PC-3 (cell line): ENCODE measurements at regions not wholly inside any gene's neighbourhood (a gene's known extent, or its start where the extent isn't known, plus 50 kb on each side); places are given as distances from the start of the nearest gene placed in this dataset.

Source experiments
- ATAC-seq: fragments of 200-7000 bp; cut with Tn5 transposase; 2 replicates; pipeline ENCODE4 v1.9.1; 2020; ENCODE audit warnings: mild to moderate bottlenecking, moderate library complexity
- BruUV-seq: library from RNA; stranded (reverse); fragments of 400-500 nt; replicated peaks from 2 replicates; lab custom pipeline; 2021; lab: Mats Ljungman, UMichigan
- CTCF ChIA-PET: fragments of 300-600 bp; sonication (Branson Sonifier 250); formaldehyde crosslinking; loops from one replicate; lab custom pipeline; 2022; ENCODE audit warnings: antibody characterized with exemption; lab: Charles Lee
- POLR2A ChIA-PET: fragments of 300-600 bp; sonication (Branson Sonifier 250); formaldehyde crosslinking; loops from one replicate; lab custom pipeline; 2022; ENCODE audit warnings: antibody characterized with exemption; ENCODE audit not compliant: unreplicated experiment; lab: Charles Lee
- DNase-seq: peaks from one replicate; pipeline ENCODE4 v3.0.0-alpha.2; 2015
- H2AFZ ChIP-seq: fragments of 300-600 bp; sonication (generic); 2 replicates; pipeline ENCODE4 v1.6.0; 2016; ENCODE audit warnings: antibody characterized with exemption, low read length
- H3F3A ChIP-seq: fragments of 300-600 bp; sonication (generic); one replicate; pipeline ENCODE4 v1.6.0; 2017; ENCODE audit warnings: antibody characterized with exemption, low read length, control low read depth, mild to moderate bottlenecking; ENCODE audit not compliant: unreplicated experiment
- H3K27ac ChIP-seq: fragments of 300-600 bp; sonication (generic); 2 replicates; pipeline ENCODE4 v1.5.1; 2016; ENCODE audit warnings: mild to moderate bottlenecking, low read length
- H3K27me3 ChIP-seq: fragments of 300-600 bp; sonication (generic); 2 replicates; pipeline ENCODE4 v1.6.1; 2016; ENCODE audit warnings: low read length, mixed read lengths
- H3K36me3 ChIP-seq: fragments of 300-600 bp; sonication (generic); 2 replicates; pipeline ENCODE4 v1.6.1; 2016; ENCODE audit warnings: low read depth, mixed run types, low read length, mixed read lengths
- H3K4me1 ChIP-seq: fragments of 300-600 bp; sonication (generic); 2 replicates; pipeline ENCODE4 v1.5.1; 2016; ENCODE audit warnings: low read length; ENCODE audit not compliant: insufficient read depth
- H3K4me2 ChIP-seq: fragments of 300-600 bp; sonication (generic); 2 replicates; pipeline ENCODE4 v1.6.0; 2016; ENCODE audit warnings: low read length
- H3K4me3 ChIP-seq: fragments of 300-600 bp; sonication (generic); 2 replicates; pipeline ENCODE4 v1.5.1; 2016; ENCODE audit warnings: mild to moderate bottlenecking, low read length, mixed read lengths
- H3K79me2 ChIP-seq: fragments of 300-600 bp; sonication (generic); 2 replicates; pipeline ENCODE4 v1.6.1; 2017; ENCODE audit warnings: low read length, mixed read lengths
- H3K9ac ChIP-seq: fragments of 300-600 bp; sonication (generic); 2 replicates; pipeline ENCODE4 v1.6.0; 2016; ENCODE audit warnings: mild to moderate bottlenecking, low read length
- H3K9me2 ChIP-seq: fragments of 300-600 bp; sonication (generic); replicated peaks from 2 replicates; pipeline ENCODE4 v1.6.1; 2016; ENCODE audit warnings: mixed run types, low read length, mixed read lengths
- H3K9me3 ChIP-seq: fragments of 300-600 bp; sonication (generic); 2 replicates; pipeline ENCODE4 v1.6.1; 2016; ENCODE audit warnings: low read length, mixed read lengths
- H4K20me1 ChIP-seq: fragments of 300-600 bp; sonication (generic); 2 replicates; pipeline ENCODE4 v1.6.1; 2016; ENCODE audit warnings: low read length, mixed read lengths
- EZH2 ChIP-seq: fragments of 300-600 bp; sonication (generic); IDR thresholded peaks from one replicate; pipeline ENCODE4 v1.6.1; 2017; ENCODE audit warnings: antibody characterized with exemption, mild to moderate bottlenecking, low read length; ENCODE audit not compliant: unreplicated experiment
- EZH2phosphoT487 ChIP-seq: fragments of 300-600 bp; sonication (generic); IDR thresholded peaks from 2 replicates; pipeline ENCODE4 v1.6.1; 2018; ENCODE audit warnings: mild to moderate bottlenecking, antibody characterized with exemption, low read length, borderline replicate concordance
- intact Hi-C: fragments of 100-400 bp; cut with micrococcal nuclease; formaldehyde crosslinking; loops from 2 replicates; pipeline ENCODE4 v1.9.0; 2023
- TF ChIP-seq, protein P1 (sequence below): fragments of 300-600 bp; sonication (generic); conservative IDR thresholded peaks from 2 replicates; pipeline ENCODE4 v1.5.1; 2017; ENCODE audit warnings: antibody characterized with exemption, low read depth, mild to moderate bottlenecking, low read length

DNA sequence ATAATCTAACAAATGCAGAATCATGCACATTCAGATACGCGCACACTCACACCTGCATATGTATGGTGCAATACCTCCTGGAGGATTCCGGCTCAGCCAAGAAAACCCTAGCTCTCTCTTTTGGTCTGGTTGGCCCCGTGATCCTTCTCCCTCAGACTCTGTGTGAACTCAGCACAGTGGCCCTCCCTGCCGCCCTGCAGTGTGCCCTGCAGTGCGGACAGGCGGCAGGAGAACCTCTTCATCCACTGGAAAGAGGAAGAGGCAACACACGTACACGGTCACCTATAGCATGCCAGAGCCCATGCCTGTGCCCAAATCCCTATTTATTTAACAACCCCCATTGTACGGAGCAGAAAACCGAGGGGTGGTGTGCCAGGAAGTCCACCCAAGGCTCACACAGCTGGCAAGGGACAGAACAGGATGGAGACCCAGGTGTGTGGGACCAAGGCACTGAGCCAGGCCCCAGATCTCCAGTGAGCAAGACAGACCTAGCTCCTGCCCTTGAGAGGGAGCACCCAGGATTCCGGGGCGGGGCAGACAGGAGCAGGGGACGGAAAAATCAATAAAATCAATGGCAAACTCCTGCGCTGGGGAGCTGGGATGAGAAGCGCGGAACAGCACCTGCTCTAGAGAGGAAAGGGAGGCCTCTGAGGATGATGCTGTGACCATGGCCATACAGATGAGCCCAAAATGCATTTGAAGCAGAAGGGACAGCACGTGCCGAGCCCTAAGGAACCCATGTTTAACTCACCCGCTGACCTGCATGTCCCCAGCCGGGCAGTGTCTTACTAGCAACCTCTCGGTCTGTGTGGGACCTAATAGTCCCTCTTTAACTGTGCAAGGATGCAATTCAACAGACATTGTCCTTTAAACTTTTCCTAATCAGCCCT is 54.7 kb upstream of the CIBAR2 start:
- CTCF ChIA-PET, result no interaction called here
- Histone ChIP-seq H3F3A (no peaks in the 10 kb centered on the region), H4K20me1 (no peaks in the 10 kb centered on the region), H2AFZ (no peak overlapping the region), H3K27me3 (no peaks in the 10 kb centered on the region), H3K4me3 (no peak overlapping the region), H3K36me3 (no peaks in the 10 kb centered on the region), H3K9ac (no peak overlapping the region), H3K9me3 (no peaks in the 10 kb centered on the region), H3K9me2 (no peaks in the 10 kb centered on the region), H3K4me2 (no peak overlapping the region), H3K27ac (no peak overlapping the region), H3K79me2 (peaks cover 18% of the 10 kb centered on the region), H3K4me1 (peaks cover 8% of the 10 kb centered on the region; the same call in 1 of the 2 replicates)
- POLR2A ChIA-PET, result no interaction called here
- intact Hi-C loops, result no loop called here
- ATAC-seq, result no peak
- BruUV-seq, result no TSS peak
- TF ChIP-seq EZH2phosphoT487 (no peak), EZH2 (no peak)
- TF ChIP-seq, protein P1, sequence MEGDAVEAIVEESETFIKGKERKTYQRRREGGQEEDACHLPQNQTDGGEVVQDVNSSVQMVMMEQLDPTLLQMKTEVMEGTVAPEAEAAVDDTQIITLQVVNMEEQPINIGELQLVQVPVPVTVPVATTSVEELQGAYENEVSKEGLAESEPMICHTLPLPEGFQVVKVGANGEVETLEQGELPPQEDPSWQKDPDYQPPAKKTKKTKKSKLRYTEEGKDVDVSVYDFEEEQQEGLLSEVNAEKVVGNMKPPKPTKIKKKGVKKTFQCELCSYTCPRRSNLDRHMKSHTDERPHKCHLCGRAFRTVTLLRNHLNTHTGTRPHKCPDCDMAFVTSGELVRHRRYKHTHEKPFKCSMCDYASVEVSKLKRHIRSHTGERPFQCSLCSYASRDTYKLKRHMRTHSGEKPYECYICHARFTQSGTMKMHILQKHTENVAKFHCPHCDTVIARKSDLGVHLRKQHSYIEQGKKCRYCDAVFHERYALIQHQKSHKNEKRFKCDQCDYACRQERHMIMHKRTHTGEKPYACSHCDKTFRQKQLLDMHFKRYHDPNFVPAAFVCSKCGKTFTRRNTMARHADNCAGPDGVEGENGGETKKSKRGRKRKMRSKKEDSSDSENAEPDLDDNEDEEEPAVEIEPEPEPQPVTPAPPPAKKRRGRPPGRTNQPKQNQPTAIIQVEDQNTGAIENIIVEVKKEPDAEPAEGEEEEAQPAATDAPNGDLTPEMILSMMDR, result no peak
- no peak for DNase-seq

DNA sequence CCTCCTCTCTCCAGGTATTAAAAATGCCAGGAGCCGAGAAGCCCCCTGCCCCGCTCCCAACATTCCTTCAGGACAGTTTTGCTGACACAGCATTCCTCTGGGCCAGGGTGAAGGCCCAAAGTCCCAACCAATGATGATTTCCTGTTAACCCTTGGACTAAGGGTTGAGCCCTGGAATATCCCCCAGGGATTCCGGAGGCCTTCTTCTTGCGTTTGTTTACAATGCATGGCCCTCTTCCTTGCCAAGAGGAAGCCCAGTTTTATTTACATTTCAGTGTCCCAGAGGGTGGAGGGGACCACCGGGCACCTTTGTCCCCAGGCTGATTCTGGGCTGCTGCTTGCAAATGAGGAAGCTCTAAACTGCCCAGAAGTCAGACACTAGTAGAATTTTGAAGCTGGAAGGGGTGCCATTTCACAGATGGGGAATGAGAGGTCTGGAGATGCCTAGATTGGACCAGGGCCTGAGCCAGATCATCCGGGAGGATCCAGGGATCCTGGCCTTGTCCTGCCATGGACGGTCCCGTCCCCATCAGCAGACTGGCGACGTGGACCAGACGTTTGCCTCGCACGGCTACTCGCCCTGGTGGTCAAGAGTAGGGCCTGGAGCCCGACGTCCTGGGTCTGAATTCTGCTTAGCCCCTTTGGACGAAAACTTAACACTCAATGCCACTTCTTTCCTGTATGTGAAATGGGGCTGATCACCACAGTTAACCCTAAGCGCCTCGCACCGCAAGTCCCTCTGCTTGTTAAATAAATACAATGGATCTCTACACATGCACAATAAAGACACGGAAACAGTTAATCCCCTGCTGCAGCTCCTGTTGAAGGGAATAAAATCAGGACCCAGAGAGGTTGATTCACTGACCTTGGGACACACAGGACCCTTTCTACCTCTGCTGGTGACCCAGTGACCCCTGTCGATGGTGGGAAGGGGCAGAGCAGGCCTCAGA is 55.6 kb upstream of the CIBAR2 start:
- Histone ChIP-seq H3K9me3 (no peaks in the 10 kb centered on the region), H3K4me2 (no peak overlapping the region), H3K27ac (no peak overlapping the region), H3K27me3 (no peaks in the 10 kb centered on the region), H3K79me2 (peaks cover 24% of the 10 kb centered on the region), H3F3A (no peaks in the 10 kb centered on the region), H3K9me2 (no peaks in the 10 kb centered on the region), H3K9ac (no peak overlapping the region), H3K4me1 (peaks cover 16% of the 10 kb centered on the region; the same call in 1 of the 2 replicates), H3K4me3 (no peak overlapping the region), H2AFZ (no peak overlapping the region), H4K20me1 (no peaks in the 10 kb centered on the region), H3K36me3 (no peaks in the 10 kb centered on the region)
- ChIA-PET POLR2A (no interaction called here), CTCF (no interaction called here)
- no TSS peak for BruUV-seq
- TF ChIP-seq EZH2phosphoT487 (no peak), EZH2 (no peak)
- TF ChIP-seq, protein P1, result no peak
- intact Hi-C loops, result no loop called here
- ATAC-seq (no peak), DNase-seq (no peak)
